ENCODE measurements at regions not wholly inside any gene's neighbourhood (a gene's known extent, or its start where the extent isn't known, plus 50 kb on each side); places are given as distances from the start of the nearest gene placed in this dataset.

DNA sequence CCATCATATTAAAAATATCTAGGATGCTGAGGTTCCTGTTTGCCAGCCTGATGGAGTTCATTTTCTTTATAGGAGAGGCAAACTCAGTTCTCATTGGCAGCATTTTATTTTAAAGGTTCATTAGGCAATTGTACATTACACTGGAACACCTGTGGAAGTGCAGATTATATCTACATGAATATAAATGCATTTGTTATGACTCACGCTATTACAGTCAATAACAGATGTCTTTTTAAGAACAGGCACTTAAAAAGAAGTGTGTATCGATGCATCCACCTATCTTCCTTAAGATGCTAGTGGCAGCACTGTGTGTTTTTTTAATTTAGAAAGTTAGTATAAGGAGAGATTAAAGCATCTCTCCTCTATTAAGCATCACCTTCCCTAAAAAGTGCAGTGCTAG is 276.5 kb downstream of the PRDM2 start:
- ATAC-seq = no peak

DNA sequence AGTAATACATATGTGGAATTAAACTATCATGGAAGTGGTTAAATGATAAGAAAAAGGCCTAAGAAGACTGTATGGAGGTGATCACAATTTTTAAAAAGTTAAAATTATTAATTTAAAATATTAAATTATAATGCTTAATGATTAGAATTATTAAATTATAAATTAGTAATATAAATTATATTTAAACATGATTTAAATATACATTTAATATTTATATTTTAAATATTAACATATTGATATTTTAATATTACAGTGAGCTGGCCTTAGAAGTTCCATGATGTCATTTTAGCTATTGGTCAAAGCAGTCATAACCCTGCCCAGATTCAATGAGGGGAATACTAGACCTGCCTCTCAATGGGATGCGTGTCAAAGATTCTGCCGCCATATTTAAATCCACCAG is 281.2 kb downstream of the PRDM2 start:
- ATAC-seq = no peak

DNA sequence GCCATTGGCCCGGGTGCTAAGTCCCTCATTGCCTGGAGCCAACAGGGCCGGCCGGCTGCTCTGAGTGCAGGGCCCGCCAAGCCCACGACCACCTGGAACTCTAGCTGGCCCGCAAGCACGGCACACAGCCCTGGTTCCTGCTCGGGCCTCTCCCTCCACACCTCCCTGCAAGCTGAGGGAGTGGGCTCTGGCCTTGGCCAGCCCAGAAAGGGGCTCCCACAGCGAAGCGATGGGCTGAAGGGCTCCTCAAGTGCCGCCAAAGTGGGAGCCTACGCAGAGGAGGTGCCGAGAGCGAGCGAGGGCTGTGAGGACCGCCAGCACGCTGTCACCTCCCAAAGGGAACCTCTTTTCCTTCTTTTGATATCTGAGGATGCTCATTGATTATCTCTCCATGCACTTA is 283.4 kb downstream of the PRDM2 start:
- ATAC-seq = no peak

DNA sequence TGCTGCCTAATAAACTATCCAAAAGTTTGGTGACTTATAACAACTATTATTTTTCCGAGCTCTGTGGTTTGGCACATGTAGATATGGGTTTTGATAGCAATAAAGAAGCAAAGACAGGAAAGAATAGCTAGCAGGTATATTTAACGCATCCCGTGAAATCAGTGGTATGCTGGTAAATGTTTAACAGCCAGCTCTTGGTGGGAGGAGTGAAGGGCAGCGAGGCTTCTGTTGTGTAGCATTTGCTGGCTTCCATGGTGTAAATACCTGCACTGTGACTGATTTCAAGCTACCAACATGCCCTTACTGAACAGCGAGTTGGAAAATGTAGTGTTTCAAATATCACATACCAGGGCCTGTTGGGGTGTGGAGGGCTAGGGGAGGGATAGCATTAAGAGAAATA is 291.0 kb downstream of the PRDM2 start:
- no peak for ATAC-seq

DNA sequence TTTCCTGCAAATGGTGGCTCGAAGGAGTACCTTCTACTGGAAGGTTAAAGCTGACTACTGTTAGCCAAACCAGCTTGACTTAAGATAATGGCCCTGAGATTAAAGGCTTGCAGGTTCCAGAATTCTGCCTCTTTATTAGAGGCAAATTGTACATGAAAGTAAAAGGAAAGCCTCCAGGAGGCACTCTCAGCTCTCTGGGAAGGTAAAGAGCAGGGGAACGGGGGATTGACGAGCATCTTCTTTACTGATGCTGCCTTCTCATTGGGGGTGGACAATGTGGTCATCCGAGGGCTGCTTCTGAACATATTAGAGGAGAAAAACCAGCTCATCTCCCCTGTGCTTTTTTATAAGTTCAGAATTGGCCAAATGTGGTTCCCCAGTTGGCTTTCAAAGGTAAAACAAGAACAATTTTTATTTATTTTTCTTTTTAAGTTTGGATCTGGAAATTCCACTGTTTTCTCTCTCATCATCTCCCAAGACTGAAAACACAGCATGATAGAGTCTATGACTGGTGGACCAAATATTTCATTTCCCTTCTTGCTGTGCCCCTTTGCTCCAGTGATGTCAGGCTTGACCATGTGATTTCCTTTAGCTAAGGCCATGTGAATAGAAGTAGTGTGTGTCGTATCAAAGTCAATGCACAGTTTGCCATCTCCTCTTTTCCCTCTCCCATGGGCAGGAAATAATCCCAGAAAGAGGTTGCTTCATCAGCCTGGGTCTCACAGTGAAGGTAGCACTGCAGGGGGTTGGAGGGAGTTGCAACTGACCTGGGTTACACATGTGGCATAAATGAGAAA is 292.7 kb downstream of the PRDM2 start:
- no peak for ATAC-seq

DNA sequence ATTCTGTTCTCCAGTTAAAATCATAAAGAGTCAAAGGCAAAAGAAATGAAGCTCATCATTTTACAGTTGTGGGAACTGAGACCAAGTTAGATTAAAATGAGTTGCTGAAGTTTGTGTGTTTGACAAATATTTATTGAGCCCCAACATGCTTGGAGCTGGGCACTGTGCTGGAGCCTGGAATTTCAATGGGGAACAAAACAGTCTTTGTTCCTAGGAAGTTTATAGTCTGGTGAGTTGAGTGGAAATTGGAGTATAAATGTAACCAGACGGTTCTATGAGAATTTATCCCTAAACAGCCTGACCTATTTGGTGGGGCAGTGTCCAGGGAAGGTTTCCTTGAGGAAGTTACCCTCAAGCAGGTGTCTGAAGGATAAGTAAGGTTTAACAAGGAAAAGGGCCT is 294.4 kb downstream of the PRDM2 start:
- ATAC-seq = no peak

DNA sequence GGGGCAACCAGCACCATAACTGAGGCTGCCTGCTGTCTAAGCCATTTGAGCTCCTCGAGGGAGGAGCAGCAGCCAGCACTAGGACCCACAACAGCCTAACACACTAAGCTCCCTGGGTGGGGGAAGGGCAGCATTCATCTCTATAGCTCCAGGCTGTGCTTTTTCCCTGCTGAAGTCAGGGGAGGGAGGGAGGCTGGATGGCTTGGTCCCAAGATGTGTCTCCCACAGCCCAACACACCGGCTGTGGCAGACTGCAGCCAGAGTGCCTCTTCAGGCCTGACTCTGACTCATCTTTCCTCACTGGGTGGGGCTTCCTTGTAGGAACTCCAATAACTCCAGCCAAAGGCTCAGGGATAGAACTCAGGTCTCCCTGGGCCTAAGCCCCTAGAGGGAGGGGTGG is 296.3 kb downstream of the PRDM2 start:
- no peak for ATAC-seq

DNA sequence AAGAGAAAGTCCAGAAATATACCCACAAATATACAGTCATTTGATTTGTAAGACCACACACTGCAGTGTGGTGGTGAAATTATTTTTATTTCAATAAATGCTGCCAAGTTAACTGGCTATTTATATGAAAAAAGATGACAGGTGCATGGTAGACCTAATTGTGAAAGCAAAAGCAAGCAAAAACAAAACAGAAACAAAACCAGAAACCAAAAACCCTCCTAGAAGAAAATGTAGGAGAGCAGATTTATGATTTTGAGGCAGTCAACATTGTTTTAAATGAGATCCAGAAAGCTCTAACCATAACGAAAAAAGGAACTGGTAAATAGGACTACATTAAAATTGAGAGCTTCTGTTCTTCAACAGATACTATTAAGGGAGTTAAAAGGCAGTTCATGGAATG is 303.6 kb downstream of the PRDM2 start:
- ATAC-seq = no peak

DNA sequence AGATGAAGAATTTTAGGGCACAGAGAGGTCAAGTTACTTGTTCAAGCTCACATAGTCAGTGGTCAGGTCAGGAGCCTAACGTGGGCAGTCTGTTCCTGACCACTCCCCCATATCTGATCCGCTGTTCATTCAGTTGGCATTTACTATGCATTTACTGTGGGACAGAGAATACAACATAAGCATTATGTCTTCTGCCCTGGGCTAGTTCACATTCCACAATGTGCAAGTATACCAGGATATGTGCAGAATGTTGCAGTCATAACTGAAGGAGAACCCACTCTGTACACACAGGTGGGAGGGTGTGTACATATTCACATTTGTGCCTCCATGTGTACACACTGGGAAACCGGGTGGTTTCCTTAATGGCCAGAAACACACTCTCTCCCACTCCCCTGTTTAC is 309.6 kb downstream of the PRDM2 start:
- no peak for ATAC-seq

DNA sequence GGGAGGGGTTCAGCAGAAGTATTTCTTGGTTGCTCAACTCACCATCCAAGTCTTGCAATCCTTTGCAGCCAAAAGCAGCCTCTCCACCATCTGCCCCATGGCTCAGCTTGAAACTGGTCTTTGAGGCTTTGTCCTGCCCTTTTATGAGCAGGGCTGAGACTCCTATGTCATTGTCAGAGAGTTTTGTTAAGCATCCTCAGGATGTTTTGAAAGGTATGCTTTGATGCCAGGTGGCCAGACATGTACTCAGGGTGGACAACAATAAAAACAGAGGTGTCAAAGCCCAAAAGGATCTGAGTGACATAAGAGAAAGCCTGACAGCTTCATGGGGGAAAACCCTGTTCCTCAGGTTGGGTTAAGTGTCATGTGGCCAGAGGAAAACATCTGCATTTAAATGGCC is 310.5 kb downstream of the PRDM2 start:
- no peak for ATAC-seq

DNA sequence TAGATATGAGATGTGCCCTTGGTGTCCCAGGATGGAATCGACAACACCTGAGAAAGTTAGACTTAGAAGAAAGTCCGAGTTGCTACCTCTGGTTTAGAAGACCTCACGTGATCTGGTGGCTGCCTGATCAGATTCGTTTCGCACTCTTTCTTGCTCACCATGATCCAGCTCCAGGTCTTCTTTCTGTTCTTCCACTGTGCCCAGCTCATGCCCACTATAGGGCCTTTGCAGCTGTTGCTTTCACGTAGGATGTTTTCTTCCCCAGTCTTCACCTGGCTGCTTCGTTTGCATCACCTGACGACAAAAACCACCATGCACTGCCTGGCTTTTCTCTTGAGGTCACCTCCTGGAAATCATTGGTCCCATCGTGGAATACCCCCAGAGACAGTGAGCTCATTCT is 311.1 kb downstream of the PRDM2 start:
- ATAC-seq = no peak

DNA sequence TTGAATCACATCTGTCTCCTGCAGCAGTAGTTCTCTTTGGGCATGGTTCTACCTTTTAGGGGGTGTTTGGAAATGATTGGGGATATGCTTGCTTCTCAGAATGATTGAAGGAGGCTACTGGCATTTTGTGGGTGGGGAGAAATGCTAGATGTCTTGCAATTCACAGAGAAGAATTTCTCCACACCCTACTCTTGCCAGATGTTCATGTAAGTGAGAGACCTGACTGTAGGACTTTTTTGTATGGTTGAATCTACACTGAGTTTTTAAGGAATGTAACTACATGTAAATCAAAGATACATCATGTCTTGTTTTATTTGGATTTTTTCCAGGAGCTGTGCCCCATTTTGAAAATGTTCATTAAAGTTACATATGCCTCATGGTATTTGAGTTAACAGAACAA is 311.9 kb downstream of the PRDM2 start:
- no peak for ATAC-seq

DNA sequence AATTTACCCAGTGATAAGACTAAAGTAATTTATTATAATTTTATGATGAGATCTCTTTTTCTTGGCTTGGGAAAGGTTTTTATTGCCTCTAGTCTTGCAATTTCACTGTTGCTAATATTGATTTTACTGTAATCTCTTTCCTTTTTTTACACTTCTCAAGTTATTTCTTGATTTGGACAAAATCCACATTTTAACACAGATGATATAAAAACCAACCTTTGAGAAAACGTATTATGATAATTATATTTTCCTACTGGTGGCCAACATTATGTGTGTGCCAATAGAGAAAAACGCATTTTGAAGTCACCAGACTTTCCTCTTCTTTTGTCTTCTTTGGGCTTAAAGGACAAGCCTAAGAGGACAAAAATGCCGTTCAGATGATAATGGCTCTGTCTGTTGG is 314.9 kb downstream of the PRDM2 start:
- no peak for ATAC-seq

DNA sequence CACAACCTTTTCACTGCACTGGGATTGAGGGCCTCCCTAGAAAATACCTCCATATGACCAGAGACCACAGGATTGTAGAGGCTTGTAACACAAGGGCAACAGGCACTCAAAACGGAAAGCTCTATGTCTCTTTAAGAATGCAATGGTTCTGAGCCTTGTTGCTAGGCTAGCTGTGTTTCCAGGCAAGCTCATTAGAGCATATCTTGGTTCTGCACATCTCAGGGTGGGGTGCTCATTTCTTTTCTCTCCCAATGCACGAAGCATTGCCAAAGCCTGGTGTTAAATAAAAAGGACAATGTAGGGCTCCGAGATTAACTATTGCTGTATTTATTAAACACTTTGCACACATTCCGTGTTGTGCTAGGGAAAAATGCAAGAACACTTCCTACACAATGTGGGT is 315.9 kb downstream of the PRDM2 start:
- ATAC-seq = no peak

DNA sequence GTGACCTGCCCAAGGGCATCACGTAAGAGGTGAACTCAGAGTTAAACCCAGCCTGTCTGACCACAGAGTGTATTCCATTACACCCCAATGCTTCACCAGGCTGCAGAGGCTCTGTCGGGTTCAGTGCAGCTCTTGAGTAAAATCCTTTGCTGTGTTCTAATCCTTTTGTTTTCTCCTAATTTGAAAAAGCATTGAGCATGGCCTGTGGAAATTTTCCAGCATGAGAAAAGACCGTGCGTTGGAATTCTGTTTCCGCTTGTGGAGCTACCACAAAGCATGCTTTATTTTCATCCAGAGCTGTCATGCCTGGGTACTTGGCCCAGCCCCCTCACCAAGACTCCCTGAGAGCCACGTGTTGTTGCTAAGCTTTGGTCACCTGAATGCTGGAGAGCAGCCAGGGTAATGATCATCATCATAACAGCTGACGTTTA is 317.6 kb downstream of the PRDM2 start:
- no peak for ATAC-seq

DNA sequence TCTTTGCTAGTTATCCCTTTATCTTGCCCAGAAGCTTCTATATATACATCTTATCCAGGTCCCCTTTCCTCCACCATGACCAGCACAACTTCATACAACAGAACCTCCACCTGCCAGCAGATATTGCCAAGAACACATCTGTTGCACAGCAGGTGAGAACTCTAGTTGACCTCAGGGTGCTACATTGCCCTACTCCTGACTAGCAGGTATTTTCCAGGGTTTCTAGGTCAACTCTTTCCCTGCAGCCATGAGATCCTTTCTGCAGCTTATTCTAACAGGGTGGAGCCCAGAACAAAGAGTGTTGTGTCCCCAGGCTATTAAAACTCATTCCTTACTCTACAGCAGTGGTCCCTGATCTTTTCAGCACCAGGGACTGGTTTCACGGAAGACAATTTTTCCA is 319.5 kb downstream of the PRDM2 start:
- ATAC-seq = no peak

DNA sequence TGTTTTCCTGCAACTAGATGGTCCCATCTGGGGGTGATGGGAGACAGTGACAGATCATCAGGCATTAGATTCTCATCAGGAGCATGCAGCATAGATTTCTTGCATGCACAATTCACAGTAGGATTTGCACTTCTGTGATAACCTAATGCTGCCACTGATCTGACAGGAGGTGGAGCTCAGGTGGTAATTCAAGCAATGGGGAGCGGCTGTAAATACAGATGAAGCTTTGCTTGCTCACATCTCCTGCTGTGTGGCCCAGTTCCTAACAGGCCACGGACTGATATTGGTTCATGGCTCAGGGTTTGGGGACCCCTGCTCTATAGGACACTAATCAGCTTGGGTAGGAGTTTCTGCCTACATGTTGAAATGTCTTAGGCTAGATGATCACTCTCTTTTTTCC is 320.0 kb downstream of the PRDM2 start:
- no peak for ATAC-seq

DNA sequence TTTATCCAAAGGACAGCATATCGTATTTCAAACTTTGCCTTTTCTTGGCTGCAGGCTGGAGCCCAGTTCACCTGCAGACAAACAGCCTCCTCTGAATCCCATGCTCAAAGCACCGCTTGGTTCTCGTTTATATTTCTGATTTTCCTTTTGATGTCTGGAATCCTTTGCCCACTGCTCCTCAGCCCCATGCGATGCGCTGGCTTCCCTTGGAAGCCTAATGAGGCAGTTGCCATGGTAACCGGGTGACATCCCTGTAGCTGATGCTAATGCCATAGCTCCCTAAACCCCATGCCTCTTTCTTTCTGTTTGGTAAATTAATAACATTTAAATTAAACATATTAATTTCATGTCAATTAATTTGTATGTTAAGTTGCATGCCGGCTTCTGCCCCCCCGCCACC is 327.1 kb downstream of the PRDM2 start:
- ATAC-seq = no peak

DNA sequence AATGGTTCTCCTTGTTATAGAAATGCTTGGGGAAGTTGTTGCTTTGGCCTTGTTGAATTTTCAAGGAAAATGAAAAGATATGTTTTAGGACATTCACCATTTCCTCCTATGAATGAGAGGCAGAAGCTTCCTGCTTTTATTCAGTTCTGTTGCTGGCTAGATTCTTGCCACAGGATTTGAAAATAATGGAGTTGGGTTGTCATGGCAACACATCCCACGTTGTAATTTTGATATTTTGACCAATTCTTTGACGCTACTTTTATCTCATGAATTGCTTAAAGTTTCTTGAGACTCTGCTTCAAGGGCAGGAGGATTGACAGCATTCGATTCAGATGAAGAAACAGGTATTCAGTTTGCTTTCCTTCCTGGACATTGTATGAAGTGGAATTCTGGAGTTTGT is 331.5 kb downstream of the PRDM2 start:
- no peak for ATAC-seq

DNA sequence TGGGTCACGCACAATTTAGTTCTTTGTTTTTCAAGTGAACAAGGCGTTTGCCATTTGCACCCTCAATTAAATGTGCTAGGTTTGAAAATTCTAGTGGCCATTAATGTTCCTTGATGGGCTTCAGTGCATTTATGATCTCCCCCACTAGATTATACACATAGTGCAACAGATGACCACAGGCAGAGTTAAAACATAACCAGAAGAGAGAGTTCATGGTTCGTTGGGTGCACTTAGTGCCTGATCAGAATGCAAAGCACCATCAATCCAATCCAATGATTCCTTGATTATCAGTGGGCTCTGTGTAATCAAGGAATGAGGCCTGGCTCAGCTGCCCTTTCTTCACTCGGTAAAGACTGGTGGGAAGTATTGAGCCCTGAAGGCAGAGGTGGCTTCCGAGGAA is 334.5 kb downstream of the PRDM2 start:
- ATAC-seq = no peak

DNA sequence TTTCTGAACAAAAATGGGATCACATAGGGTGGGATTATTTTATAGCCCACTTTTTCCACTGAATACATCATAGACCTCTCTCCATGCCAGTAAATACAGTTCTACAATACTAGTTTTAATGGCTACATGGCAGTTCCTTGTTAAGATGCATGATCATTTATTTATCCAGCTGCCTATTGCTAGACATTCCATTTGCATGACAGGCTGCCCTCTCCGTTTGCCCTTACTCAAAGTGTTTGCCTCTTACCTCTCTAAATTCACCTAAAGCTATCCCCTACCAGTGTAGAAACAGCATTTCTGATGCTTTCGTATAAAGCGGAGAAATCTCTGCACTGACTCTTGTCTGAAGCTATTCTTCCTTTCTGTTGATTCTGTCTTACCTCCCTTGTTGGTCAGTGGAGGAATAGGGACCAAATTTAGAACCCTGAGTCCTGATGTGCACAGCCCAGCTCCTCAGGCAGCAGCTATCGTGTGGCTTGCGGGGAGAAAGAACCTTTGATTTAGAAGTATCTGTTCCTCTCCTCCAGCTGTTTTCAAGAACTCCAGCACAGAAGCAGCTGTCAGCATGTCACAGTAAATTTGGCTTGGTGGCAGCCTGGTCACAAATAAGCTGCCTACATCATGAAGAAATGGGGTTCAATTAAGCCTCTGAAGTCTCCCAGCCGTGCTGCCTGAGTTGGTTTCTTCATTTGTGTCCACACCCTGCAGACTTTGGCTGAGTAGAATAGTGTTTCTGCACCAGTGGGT is 337.3 kb downstream of the PRDM2 start:
- no peak for ATAC-seq

DNA sequence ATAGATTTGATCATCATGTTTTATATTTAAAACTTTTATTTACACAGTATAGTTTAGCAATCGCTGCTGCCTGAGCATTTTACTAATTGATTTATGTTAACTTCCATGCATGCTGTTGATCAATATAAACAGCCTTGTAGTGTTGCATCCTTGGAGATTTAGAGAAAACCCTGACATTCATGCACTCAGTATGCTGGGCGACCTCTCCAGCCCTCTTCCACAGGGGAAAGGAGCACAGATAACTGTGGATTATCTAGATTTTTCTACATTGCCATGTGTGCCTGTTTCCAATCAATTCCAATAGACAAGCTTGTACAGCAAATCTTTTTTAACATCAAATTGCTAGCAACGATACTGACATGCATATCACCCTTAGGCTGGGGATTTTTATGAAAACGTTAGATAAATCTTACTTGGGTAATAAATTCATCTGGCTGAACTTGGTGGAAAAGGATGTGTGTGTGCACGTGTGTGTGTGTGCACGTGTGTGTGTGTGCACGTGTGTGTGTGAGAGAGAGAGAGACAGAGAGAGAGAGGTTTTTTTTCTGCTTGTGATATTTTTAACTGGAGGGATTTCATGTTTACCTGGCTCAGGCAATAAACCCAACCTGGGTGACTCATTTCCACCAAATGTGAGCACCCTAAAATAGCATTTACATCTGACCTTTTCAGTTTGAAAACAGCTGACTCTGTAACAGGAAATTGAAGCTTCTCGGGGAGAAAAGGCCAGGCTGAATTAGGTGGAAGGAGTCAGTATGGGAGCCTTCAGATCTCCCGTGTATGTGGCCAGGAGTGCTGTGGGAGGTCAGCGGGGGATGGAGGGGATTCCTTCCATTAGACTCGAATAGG is 339.8 kb downstream of the PRDM2 start:
- ATAC-seq = no peak

DNA sequence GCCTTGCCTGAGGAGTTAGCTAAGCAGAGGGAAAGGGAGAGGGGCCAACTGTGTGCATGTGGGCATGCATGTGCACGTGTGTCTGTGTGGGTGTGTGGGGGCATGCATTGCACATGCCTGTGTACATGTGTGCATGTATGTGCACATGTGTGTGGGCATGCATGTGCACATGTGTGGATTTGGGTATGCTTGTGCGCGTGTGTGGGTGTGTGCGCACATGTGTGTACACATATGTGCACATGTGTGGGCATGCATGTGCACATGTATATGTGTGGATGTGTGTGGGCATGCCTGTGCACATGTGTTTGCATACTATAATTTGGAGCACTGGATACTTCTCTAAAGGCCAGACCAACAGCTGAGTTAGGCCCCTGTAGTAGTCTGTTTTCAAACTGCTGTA is 350.0 kb downstream of the PRDM2 start:
- no peak for ATAC-seq
